GM12878 (cell line): ENCODE measurements at regions not wholly inside any gene's neighbourhood (a gene's known extent, or its start where the extent isn't known, plus 50 kb on each side); places are given as distances from the start of the nearest gene placed in this dataset.

Source experiments
- ATAC-seq: fragments of 200-7000 bp; cut with Tn5 transposase; 3 replicates; pipeline ENCODE4 v1.9.1; 2020; ENCODE audit warnings: mild to moderate bottlenecking, moderate library complexity
- BruUV-seq: library from RNA; stranded (reverse); fragments of 400-500 nt; replicated peaks from 2 replicates; lab custom pipeline; 2021; lab: Mats Ljungman, UMichigan
- CTCF ChIA-PET: fragments of 300-600 bp; sonication (Branson Sonifier 250); formaldehyde crosslinking; extraction: SDS; loops from one replicate; lab custom pipeline; 2021; ENCODE audit warnings: inconsistent platforms; lab: Yijun Ruan, JAX
- POLR2A ChIA-PET: fragments of 350-600 bp; formaldehyde crosslinking; extraction: SDS; loops from one replicate; lab custom pipeline; 2021; ENCODE audit warnings: inconsistent platforms; lab: Charles Lee
- RAD21 ChIA-PET: fragments of 300-600 bp; sonication (Branson Sonifier 250); formaldehyde crosslinking; loops from one replicate; lab custom pipeline; 2023; ENCODE audit warnings: antibody characterized with exemption; ENCODE audit not compliant: unreplicated experiment; lab: Charles Lee
- SMC1A ChIA-PET: fragments of 300-600 bp; sonication (Branson Sonifier 250); formaldehyde crosslinking; loops from one replicate; lab custom pipeline; 2023; ENCODE audit not compliant: unreplicated experiment, uncharacterized antibody; lab: Charles Lee
- DNase-seq: peaks from one replicate; pipeline ENCODE4 v3.0.0-alpha.2; 2011; ENCODE audit warnings: low read depth, low spot score
- FAIRE-seq: peaks from 3 replicates; lab custom pipeline; 2011; peaks lifted over from hg19 to GRCh38; lab: Jason Lieb, UNC
- H2AFZ ChIP-seq: 2 replicates; pipeline ENCODE4 v1.6.0; 2011; ENCODE audit warnings: low read depth, low read length, control low read depth; ENCODE audit not compliant: control insufficient read depth
- H3K27ac ChIP-seq: 2 replicates; pipeline ENCODE4 v1.5.1; 2011; ENCODE audit warnings: control low read depth; ENCODE audit not compliant: control insufficient read depth, insufficient read depth
- H3K27me3 ChIP-seq, 2 experiments: replicated peaks in 1 of 2; 2 replicates each; pipeline versions ENCODE4 v1.6.0 to v1.6.1; 2011; ENCODE audit warnings: low read length in 1 of 2; ENCODE audit not compliant: control insufficient read depth in 2 of 2, insufficient read depth in 2 of 2
- H3K36me3 ChIP-seq, 2 experiments: 2 replicates each; pipeline ENCODE4 v1.5.1; 2011; ENCODE audit warnings: low read length in 1 of 2; ENCODE audit not compliant: control insufficient read depth in 2 of 2, insufficient read depth in 2 of 2
- H3K4me1 ChIP-seq: 2 replicates; pipeline ENCODE4 v1.6.1; 2011; ENCODE audit warnings: mild to moderate bottlenecking, low read length, moderate library complexity, mixed read lengths; ENCODE audit not compliant: control insufficient read depth, insufficient read depth
- H3K4me2 ChIP-seq: 2 replicates; pipeline ENCODE4 v1.6.0; 2011; ENCODE audit warnings: control low read depth; ENCODE audit not compliant: control insufficient read depth, insufficient read depth
- H3K4me3 ChIP-seq: fragments of 200-600 bp; sonication (generic); 2 replicates; pipeline ENCODE4 v1.5.1; 2016
- H3K79me2 ChIP-seq: 2 replicates; pipeline ENCODE4 v1.6.0; 2011; ENCODE audit warnings: low read length; ENCODE audit not compliant: control insufficient read depth, insufficient read depth
- H3K9ac ChIP-seq: 2 replicates; pipeline ENCODE4 v1.8.0; 2011; ENCODE audit warnings: low read length, control low read depth, mixed read lengths; ENCODE audit not compliant: control insufficient read depth, insufficient read depth
- H3K9me3 ChIP-seq: replicated peaks from 3 replicates; pipeline ENCODE4 v1.5.1; 2011; ENCODE audit warnings: mild to moderate bottlenecking, low read length; ENCODE audit not compliant: control insufficient read depth, insufficient read depth
- H4K20me1 ChIP-seq: 2 replicates; pipeline ENCODE4 v1.6.0; 2011; ENCODE audit not compliant: control insufficient read depth, insufficient read depth
- ATF7 ChIP-seq: fragments of 450-650 bp; IDR thresholded peaks from 2 replicates; pipeline ENCODE4 v1.6.1; 2016; ENCODE audit warnings: low read depth, mild to moderate bottlenecking
- CBFB ChIP-seq: IDR thresholded peaks from 2 replicates; pipeline ENCODE4 v1.6.1; 2016; ENCODE audit warnings: antibody characterized with exemption, low read depth
- CBX3 ChIP-seq: fragments of 200-600 bp; sonication (generic); IDR thresholded peaks from 2 replicates; pipeline ENCODE4 v1.6.1; 2016; ENCODE audit warnings: low read depth, borderline replicate concordance
- CREM ChIP-seq: IDR thresholded peaks from 2 replicates; pipeline ENCODE4 v1.6.1; 2014; ENCODE audit warnings: antibody characterized with exemption, low read depth
- EP300 ChIP-seq, 2 experiments: fragments of 150-350 bp in 1 of 2; IDR thresholded peaks; 2 replicates each; pipeline ENCODE4 v1.6.1; 2011 to 2012; ENCODE audit warnings: low read depth in 2 of 2, low read length in 2 of 2, borderline replicate concordance in 1 of 2, improper control_type of control experiment in 1 of 2, inconsistent platforms in 1 of 2; ENCODE audit not compliant: control insufficient read depth in 1 of 2
- ESRRA ChIP-seq: IDR thresholded peaks from 2 replicates; pipeline ENCODE4 v1.6.1; 2012; ENCODE audit warnings: mild to moderate bottlenecking, low read length, improper control_type of control experiment
- ETV6 ChIP-seq, 2 experiments: fragments of 450-650 bp in 1 of 2; IDR thresholded peaks in 1 of 2; conservative IDR thresholded peaks in 1 of 2; 2 replicates each; pipeline ENCODE4 v1.6.1; 2014; ENCODE audit warnings: antibody characterized with exemption in 1 of 2, borderline replicate concordance in 1 of 2, low read depth in 1 of 2, mild to moderate bottlenecking in 1 of 2, moderate library complexity in 1 of 2
- FOXK2 ChIP-seq: fragments of 450-650 bp; IDR thresholded peaks from 2 replicates; pipeline ENCODE4 v1.6.1; 2017; ENCODE audit warnings: mild to moderate bottlenecking, moderate library complexity
- HCFC1 ChIP-seq: fragments of 150-350 bp; IDR thresholded peaks from 2 replicates; pipeline ENCODE4 v1.6.1; 2014; ENCODE audit warnings: low read length
- IKZF1 ChIP-seq: fragments of 450-650 bp; conservative IDR thresholded peaks from 2 replicates; pipeline ENCODE4 v1.6.1; 2017; ENCODE audit warnings: antibody characterized with exemption, mild to moderate bottlenecking
- MTA3 ChIP-seq: IDR thresholded peaks from 2 replicates; pipeline ENCODE4 v1.6.1; 2012; ENCODE audit warnings: low read length, inconsistent platforms, borderline replicate concordance
- NBN ChIP-seq: fragments of 450-650 bp; IDR thresholded peaks from 2 replicates; pipeline ENCODE4 v1.6.1; 2016
- POLR2A ChIP-seq: IDR thresholded peaks from 2 replicates; pipeline ENCODE4 v1.6.1; 2011; ENCODE audit warnings: low read depth, mild to moderate bottlenecking, low read length
- RBBP5 ChIP-seq: fragments of 200-600 bp; sonication (generic); conservative IDR thresholded peaks from 2 replicates; pipeline ENCODE4 v1.6.1; 2016
- SPI1 ChIP-seq: IDR thresholded peaks from 2 replicates; pipeline ENCODE4 v1.6.1; 2011; ENCODE audit warnings: low read depth, mild to moderate bottlenecking, low read length, moderate library complexity, borderline replicate concordance; ENCODE audit not compliant: insufficient read depth
- SREBF2 ChIP-seq: IDR thresholded peaks from 2 replicates; pipeline ENCODE4 v1.6.1; 2012; ENCODE audit warnings: mild to moderate bottlenecking, low read length
- SUZ12 ChIP-seq: fragments of 200-600 bp; sonication (generic); IDR thresholded peaks from one replicate; pipeline ENCODE4 v1.6.1; 2018; ENCODE audit warnings: antibody characterized with exemption, mild to moderate bottlenecking; ENCODE audit not compliant: unreplicated experiment
- ZSCAN29 ChIP-seq: fragments of 450-650 bp; IDR thresholded peaks from 2 replicates; pipeline ENCODE4 v1.6.1; 2017; ENCODE audit warnings: mild to moderate bottlenecking, moderate library complexity
- WGBS: methylation state at CpG from one replicate; pipeline ENCODE4 v1.1.6; 2016; ENCODE audit warnings: low lambda C conversion rate; ENCODE audit not compliant: insufficient replicate concordance, insufficient coverage; ENCODE audit errors: missing lambda C conversion rate; 5-methylcytosine and 5-hydroxymethylcytosine counted together
- in situ Hi-C: fragments of 300-500 bp; cut with MboI; formaldehyde crosslinking; loops from 9 replicates; pipeline ENCODE4 v1.14.3; 2018; ENCODE audit warnings: mixed read lengths
- intact Hi-C: fragments of 100-400 bp; cut with micrococcal nuclease; formaldehyde crosslinking; loops from one replicate; pipeline ENCODE4 v1.14.2; 2022; ENCODE audit not compliant: unreplicated experiment
- TF ChIP-seq, protein P1 (sequence below): IDR thresholded peaks from 2 replicates; pipeline ENCODE4 v1.6.1; 2012; ENCODE audit warnings: low read depth, low read length, improper control_type of control experiment

DNA sequence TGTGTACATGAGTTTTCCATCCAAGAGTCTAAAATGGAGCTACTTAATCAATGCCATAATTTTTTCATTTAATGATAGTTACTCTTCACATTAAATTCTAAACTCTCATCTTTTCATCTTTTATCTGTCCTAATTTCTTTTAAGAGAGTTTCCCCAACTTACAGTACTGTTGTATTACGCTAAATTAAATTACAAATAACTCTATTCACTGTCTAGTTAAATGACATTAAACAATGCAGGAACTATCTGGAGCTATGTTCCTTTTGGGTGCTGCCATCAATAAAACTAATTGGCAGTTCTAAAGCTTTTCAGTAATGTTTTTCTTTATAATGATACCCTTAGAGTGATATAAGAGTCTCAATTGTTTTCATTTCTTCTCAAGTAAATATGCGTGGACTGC lies 227.6 kb downstream of the ANKRD50 start:
- TF ChIP-seq ETV6 (conservative IDR thresholded peaks at IDR 0.05 in 1 of 2, IDR thresholded peaks at IDR 0.05 in 1 of 2; ENCODE audit: borderline replicate concordance in 1 of 2, low read depth in 1 of 2) (no peak), RBBP5 (no peak), ESRRA (no peak)
- TF ChIP-seq, all 136 proteins: peak for 0
- Histone ChIP-seq H3K27me3 (no peaks in the 10 kb centered on the region), H3K36me3 (no peaks in the 10 kb centered on the region), H3K79me2 (no peaks in the 10 kb centered on the region), H3K9ac (no peak overlapping the region), H3K27ac (no peak overlapping the region), H3K4me3 (no peak overlapping the region), H2AFZ (no peak overlapping the region), H4K20me1 (no peaks in the 10 kb centered on the region), H3K9me3 (no peaks in the 10 kb centered on the region), H3K4me1 (no peaks in the 10 kb centered on the region), H3K4me2 (no peak overlapping the region)
- FAIRE-seq (no peak), ATAC-seq (no peak), DNase-seq (no peak)
- ChIA-PET POLR2A (no interaction called here), CTCF (no interaction called here), RAD21 (no interaction called here), SMC1A (interaction anchor here (1.2 kb wide), 1 partner anchor 509 kb away, joined by 3 read pairs; no protein-coding TSS in a partner anchor)
- intact Hi-C loops (no loop called here), in situ Hi-C loops (no loop called here)
- WGBS: 20% methylated on average over 2 of the region's 2 CpGs
- BruUV-seq: no TSS peak

DNA sequence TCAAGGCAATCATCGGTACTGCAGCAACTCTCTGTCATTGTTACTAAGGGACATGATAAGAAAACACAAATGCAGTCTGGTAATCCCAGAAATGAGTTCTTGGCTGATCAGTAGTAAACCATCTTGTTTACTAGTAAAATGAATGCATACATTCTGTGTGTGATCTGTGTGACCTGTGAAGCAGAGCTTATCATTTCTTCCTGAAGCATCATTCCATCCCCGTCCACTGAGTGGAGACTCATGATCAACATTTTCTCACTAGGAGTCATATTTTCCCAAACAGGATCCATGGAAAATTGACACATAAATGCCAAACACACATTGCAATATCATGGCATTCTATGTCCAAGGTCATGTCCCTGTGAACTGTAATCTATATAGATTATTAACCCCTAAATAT lies 226.1 kb downstream of the ANKRD50 start:
- intact Hi-C loops (no loop called here), in situ Hi-C loops (no loop called here)
- 44% methylated on average over 2 of the region's 2 CpGs for WGBS
- no peak overlapping the region for H3K9ac ChIP-seq
- H3K36me3 ChIP-seq: no peaks in the 10 kb centered on the region
- H3K27me3 ChIP-seq: no peaks in the 10 kb centered on the region
- SMC1A ChIA-PET: no interaction called here
- no peaks in the 10 kb centered on the region for H3K79me2 ChIP-seq
- no peaks in the 10 kb centered on the region for H4K20me1 ChIP-seq
- no peak overlapping the region for H3K4me2 ChIP-seq
- DNase-seq (no peak), ATAC-seq (no peak), FAIRE-seq (no peak)
- POLR2A ChIA-PET: no interaction called here
- H3K9me3 ChIP-seq: no peaks in the 10 kb centered on the region
- no peak overlapping the region for H2AFZ ChIP-seq
- CTCF ChIA-PET: no interaction called here
- H3K4me1 ChIP-seq: no peaks in the 10 kb centered on the region
- no peak overlapping the region for H3K27ac ChIP-seq
- RAD21 ChIA-PET: no interaction called here
- BruUV-seq: no TSS peak
- no peak overlapping the region for H3K4me3 ChIP-seq
- TF ChIP-seq CBFB (no peak), FOXK2 (no peak), NBN (no peak), IKZF1 (no peak), ATF7 (no peak), SREBF2 (no peak), CREM (no peak), CBX3 (no peak), ZSCAN29 (no peak), MTA3 (no peak), SUZ12 (no peak), HCFC1 (no peak), EP300 (IDR thresholded peaks at IDR 0.05; ENCODE audit: borderline replicate concordance in 1 of 2, control insufficient read depth in 1 of 2, low read depth in 2 of 2, low read length in 2 of 2) (no peak), SPI1 (no peak), POLR2A (no peak)
- TF ChIP-seq, protein P1, sequence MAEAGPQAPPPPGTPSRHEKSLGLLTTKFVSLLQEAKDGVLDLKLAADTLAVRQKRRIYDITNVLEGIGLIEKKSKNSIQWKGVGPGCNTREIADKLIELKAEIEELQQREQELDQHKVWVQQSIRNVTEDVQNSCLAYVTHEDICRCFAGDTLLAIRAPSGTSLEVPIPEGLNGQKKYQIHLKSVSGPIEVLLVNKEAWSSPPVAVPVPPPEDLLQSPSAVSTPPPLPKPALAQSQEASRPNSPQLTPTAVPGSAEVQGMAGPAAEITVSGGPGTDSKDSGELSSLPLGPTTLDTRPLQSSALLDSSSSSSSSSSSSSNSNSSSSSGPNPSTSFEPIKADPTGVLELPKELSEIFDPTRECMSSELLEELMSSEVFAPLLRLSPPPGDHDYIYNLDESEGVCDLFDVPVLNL: no peak
